ENCODE measurements at regions not wholly inside any gene's neighbourhood (a gene's known extent, or its start where the extent isn't known, plus 50 kb on each side); places are given as distances from the start of the nearest gene placed in this dataset.
"Not testable (repeated sequence)": the region's sequence is repeated elsewhere in the genome, so short reads cannot be mapped to it uniquely, and the experiment has no call there.

DNA sequence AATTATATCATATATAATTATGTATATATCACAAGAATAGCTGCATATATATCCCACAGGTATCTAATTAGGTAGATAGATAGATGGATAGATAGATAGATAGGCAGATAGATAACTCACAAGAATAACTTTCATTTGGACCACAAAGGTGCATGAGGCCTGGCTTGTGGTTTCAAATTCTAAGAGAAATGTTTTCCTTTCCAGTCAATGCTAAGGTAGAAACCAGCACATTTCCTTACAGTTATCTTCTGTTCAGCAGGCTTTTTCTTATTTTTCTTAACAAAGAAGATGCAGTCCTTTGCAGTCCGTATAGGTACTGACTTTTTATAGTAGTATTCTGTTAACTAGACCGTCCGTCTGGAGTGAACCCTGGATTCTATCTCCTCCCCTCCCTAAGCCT lies 152.9 kb upstream of the ANKFN1 start:
- H3K4me1 Mint-ChIP-seq: peaks cover 4% of the 10 kb centered on the region
- no peak for ATAC-seq (ENCODE audit: low read depth)
- POLR2A ChIA-PET: no interaction called here
- H3K27me3 Mint-ChIP-seq: peaks cover 4% of the 10 kb centered on the region
- no peak overlapping the region for H3K4me3 Mint-ChIP-seq
- no peak overlapping the region for H3K27ac Mint-ChIP-seq
- peaks cover 11% of the 10 kb centered on the region for H3K9me3 Mint-ChIP-seq
- no peaks in the 10 kb centered on the region for H3K36me3 Mint-ChIP-seq
- no peak for DNase-seq

GRCh38 chr17:56002656-56003055 lies 150.6 kb upstream of the ANKFN1 start:
- not testable (repeated sequence) for H3K27me3 Mint-ChIP-seq
- H3K9me3 Mint-ChIP-seq: peaks cover 11% of the 10 kb centered on the region

DNA sequence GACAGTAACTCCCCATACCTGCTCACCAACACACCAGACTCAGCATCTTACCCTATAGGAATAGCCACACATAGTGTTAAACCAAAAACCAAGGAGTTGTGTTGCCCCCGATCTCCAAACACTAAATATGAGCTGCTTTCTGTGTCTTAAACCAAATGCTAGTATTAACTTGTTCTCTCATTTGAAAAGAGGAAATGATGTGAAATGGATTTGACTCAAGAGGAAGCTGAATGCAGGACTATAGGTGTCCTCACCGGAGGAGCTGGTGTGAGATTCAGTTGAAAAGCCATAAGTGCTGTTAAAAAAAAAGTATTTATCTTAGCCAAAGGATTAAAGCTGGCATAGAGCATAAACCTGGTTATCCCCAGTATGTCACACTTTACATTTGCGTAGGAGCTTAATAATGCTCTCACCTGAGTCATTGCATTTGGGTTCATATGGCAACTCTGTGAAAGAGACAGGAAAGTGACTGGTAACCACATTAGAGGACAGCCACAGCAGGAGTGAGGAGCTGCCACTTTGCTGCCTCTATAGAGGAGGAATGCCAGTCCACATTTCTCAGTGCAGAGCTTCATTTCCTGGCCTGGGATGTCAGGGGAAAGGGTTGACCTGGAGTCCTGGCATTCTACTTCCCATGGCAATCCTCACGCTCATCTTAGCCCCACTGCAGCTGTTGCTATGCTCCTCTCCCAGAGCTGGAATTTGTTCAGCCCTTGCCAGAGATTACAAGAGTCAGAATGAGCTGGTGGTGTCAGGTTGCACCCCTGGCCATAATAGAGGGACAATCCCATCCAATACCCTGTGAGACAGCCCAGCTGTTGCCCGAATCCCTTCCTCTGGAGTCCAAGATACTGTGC lies 143.3 kb upstream of the ANKFN1 start:
- Mint-ChIP-seq H3K27ac (no peak overlapping the region), H3K9me3 (peaks cover 5% of the 10 kb centered on the region), H3K4me3 (no peak overlapping the region), H3K27me3 (no peaks in the 10 kb centered on the region), H3K36me3 (no peaks in the 10 kb centered on the region), H3K4me1 (peaks cover 8% of the 10 kb centered on the region)
- DNase-seq (no peak), ATAC-seq (ENCODE audit: low read depth) (no peak)
- POLR2A ChIA-PET: no interaction called here

More at GRCh38 chr17:56002656-56003055, 150.6 kb upstream of the ANKFN1 start:
- DNase-seq; H3K4me1 Mint-ChIP-seq; POLR2A ChIA-PET; ATAC-seq (ENCODE audit: low read depth); H3K27ac Mint-ChIP-seq; H3K4me3 Mint-ChIP-seq; H3K36me3 Mint-ChIP-seq: not testable (repeated sequence)

GRCh38 chr17:56011406-56012131 lies 141.7 kb upstream of the ANKFN1 start:
- Mint-ChIP-seq H3K36me3 (no peaks in the 10 kb centered on the region), H3K27ac (no peak overlapping the region), H3K4me1 (peaks cover 8% of the 10 kb centered on the region), H3K27me3 (peaks cover 2% of the 10 kb centered on the region), H3K9me3 (peaks cover 5% of the 10 kb centered on the region), H3K4me3 (no peak overlapping the region)
- no peak for DNase-seq
- ATAC-seq (ENCODE audit: low read depth): no peak
- POLR2A ChIA-PET: no interaction called here

DNA sequence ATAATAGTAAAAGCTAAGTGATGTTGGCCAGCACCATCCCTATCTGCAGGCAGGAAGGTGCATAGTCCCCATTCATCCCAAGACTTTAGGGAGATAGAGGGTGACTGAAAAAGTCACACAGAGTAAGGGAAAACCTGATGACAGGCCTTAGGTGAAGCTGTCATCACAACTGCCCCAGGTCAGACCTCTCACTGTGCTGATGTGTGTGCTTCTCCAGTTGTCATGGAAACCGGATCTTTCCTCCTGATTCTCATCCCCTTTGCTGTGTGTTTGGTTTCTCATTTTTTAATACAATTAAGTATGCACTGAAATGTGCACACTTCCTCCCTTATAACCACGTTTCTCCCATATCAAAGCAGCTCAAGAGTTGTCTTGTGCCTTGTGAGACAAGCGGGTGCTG lies 135.1 kb upstream of the ANKFN1 start:
- H3K4me1 Mint-ChIP-seq: peaks cover 7% of the 10 kb centered on the region
- no peak overlapping the region for H3K4me3 Mint-ChIP-seq
- DNase-seq (no peak), ATAC-seq (ENCODE audit: low read depth) (no peak)
- no peaks in the 10 kb centered on the region for H3K36me3 Mint-ChIP-seq
- peaks cover 6% of the 10 kb centered on the region for H3K9me3 Mint-ChIP-seq
- POLR2A ChIA-PET: no interaction called here
- peaks cover 2% of the 10 kb centered on the region for H3K27me3 Mint-ChIP-seq
- no peak overlapping the region for H3K27ac Mint-ChIP-seq

DNA sequence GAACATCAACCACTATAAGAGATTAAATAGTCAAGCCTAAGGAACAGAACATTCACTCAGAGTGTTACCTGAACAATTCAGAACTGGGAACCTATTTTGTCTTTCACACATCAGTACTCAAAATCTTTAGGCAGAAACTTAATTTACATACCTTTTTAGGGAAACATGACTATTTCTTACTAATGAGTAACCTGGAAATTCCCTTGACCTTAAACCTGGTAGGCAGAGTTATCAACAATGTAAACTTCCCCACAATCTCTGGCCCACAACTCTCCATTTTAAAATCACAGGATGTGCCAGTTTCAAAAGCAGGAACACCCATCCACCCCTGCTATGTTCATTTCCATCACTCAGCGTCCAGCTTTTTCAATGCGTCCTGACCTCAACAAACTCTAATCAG lies 132.9 kb upstream of the ANKFN1 start:
- no peak overlapping the region for H3K4me3 Mint-ChIP-seq
- no peak overlapping the region for H3K27ac Mint-ChIP-seq
- H3K36me3 Mint-ChIP-seq: no peaks in the 10 kb centered on the region
- H3K27me3 Mint-ChIP-seq: peaks cover 2% of the 10 kb centered on the region
- ATAC-seq (ENCODE audit: low read depth): no peak
- DNase-seq: no peak
- H3K9me3 Mint-ChIP-seq: peaks cover 4% of the 10 kb centered on the region
- POLR2A ChIA-PET: no interaction called here
- peaks cover 13% of the 10 kb centered on the region for H3K4me1 Mint-ChIP-seq

GRCh38 chr17:56021681-56022190 lies 131.5 kb upstream of the ANKFN1 start:
- Mint-ChIP-seq H3K27ac (no peak overlapping the region), H3K9me3 (peaks cover 4% of the 10 kb centered on the region), H3K4me3 (no peak overlapping the region), H3K36me3 (no peaks in the 10 kb centered on the region), H3K27me3 (no peaks in the 10 kb centered on the region), H3K4me1 (peaks cover 13% of the 10 kb centered on the region)
- DNase-seq (no peak), ATAC-seq (ENCODE audit: low read depth) (no peak)
- POLR2A ChIA-PET: no interaction called here

DNA sequence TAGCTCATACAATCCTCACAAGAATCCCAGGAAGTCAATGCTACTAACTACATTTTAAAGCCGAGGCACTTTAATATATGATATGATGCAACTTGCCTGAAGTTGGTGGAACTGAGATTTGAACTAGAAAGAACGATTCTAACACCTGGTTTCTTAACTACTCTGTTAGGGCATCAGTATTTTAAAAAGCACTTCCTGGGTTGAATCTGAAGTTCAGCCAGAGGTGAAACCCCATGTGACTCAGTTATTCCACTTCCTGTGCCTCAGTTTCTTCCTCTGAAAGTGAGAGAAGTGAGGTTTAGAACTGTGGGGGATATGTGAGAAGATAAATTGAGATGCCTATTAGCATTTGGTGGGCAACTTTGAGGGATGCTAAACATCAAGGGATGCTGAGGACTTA lies 129.4 kb upstream of the ANKFN1 start:
- POLR2A ChIA-PET: no interaction called here
- Mint-ChIP-seq H3K27ac (no peak overlapping the region), H3K9me3 (peaks cover 4% of the 10 kb centered on the region)

DNA sequence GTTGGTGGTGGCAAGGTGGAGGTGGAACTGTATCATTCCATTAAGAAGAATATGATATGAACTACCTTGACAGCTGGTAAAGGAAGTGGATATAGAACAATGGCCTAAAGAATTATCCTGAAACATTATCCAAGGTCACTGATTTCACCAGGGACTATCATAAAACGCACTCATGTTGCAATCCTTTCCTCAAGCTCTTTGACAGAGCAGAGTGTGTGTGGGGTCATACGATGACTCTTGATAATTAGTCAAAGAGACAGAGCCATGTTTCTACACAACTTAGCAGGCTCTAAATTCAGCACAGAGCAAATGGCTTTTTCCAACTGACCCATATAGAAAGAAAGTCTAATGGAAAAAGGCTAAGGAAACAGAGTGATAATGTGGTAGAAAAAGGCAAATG lies 126.4 kb upstream of the ANKFN1 start:
- H3K27ac Mint-ChIP-seq: no peak overlapping the region
- POLR2A ChIA-PET: no interaction called here
- peaks cover 14% of the 10 kb centered on the region for H3K4me1 Mint-ChIP-seq
- ATAC-seq (ENCODE audit: low read depth): no peak
- no peak for DNase-seq
- H3K9me3 Mint-ChIP-seq: peaks cover 2% of the 10 kb centered on the region
- H3K27me3 Mint-ChIP-seq: peaks cover 2% of the 10 kb centered on the region
- no peak overlapping the region for H3K4me3 Mint-ChIP-seq
- no peaks in the 10 kb centered on the region for H3K36me3 Mint-ChIP-seq

More for the DNA sequence above, 129.4 kb upstream of the ANKFN1 start:
- ATAC-seq (ENCODE audit: low read depth) (no peak), DNase-seq (no peak)
- Mint-ChIP-seq H3K36me3 (no peaks in the 10 kb centered on the region), H3K27me3 (no peaks in the 10 kb centered on the region), H3K4me1 (peaks cover 13% of the 10 kb centered on the region), H3K4me3 (no peak overlapping the region)

DNA sequence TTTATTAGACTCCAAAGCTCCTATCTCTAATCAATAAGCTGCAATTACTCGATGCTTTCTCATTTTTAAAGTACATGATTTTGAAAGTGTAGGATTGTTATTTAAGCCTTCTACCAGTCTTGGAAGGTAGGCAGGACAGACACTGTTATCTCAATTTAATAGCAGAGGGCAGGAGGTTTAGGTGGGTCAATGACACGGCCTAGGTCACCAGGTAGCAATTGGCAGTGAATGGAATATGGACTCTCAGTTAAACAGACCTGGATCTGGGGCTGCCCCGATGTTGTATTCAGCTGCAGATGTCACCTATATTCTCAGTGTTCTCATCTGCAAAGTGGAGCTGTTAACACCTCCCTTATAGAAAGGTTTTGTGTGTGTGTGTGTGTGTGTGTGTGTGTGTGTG lies 124.4 kb upstream of the ANKFN1 start:
- Mint-ChIP-seq H3K4me3 (no peak overlapping the region), H3K27me3 (peaks cover 8% of the 10 kb centered on the region), H3K4me1 (peaks cover 14% of the 10 kb centered on the region), H3K27ac (no peak overlapping the region), H3K36me3 (peaks cover 3% of the 10 kb centered on the region), H3K9me3 (no peaks in the 10 kb centered on the region)
- DNase-seq: no peak
- no peak for ATAC-seq (ENCODE audit: low read depth)
- POLR2A ChIA-PET: no interaction called here

- ATAC-seq (ENCODE audit: low read depth) (no peak), DNase-seq (no peak)
- Mint-ChIP-seq H3K4me3 (no peak overlapping the region), H3K27me3 (peaks cover 12% of the 10 kb centered on the region), H3K9me3 (no peaks in the 10 kb centered on the region), H3K36me3 (peaks cover 3% of the 10 kb centered on the region), H3K4me1 (peaks cover 12% of the 10 kb centered on the region), H3K27ac (no peak overlapping the region)
- POLR2A ChIA-PET: no interaction called here
Observed at GRCh38 chr17:56030009-56030624, 123.2 kb upstream of the ANKFN1 start.

DNA sequence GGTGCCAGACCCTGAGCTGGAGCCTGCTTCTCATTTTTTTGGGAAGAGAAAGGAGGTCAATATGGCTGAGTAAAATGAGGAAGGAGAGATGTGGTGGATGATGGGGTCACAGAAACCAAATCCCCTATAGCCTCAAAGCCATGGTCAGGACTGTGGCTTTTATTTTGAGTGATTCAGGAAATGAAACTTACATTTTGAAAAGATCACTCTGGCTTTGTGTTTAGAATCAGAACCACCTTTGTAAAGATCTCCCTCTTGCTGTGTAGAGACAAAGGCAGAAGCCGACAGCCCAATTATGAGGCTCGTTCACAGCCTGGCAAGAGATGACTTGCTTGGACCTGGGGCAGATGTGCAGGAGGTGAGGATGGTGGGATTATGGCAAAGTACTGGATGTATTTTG lies 121.6 kb upstream of the ANKFN1 start:
- Mint-ChIP-seq H3K36me3 (peaks cover 3% of the 10 kb centered on the region), H3K27me3 (peaks cover 12% of the 10 kb centered on the region), H3K27ac (no peak overlapping the region), H3K9me3 (no peaks in the 10 kb centered on the region), H3K4me3 (no peak overlapping the region), H3K4me1 (peaks cover 12% of the 10 kb centered on the region)
- ATAC-seq (ENCODE audit: low read depth) (no peak), DNase-seq (no peak)
- POLR2A ChIA-PET: no interaction called here

DNA sequence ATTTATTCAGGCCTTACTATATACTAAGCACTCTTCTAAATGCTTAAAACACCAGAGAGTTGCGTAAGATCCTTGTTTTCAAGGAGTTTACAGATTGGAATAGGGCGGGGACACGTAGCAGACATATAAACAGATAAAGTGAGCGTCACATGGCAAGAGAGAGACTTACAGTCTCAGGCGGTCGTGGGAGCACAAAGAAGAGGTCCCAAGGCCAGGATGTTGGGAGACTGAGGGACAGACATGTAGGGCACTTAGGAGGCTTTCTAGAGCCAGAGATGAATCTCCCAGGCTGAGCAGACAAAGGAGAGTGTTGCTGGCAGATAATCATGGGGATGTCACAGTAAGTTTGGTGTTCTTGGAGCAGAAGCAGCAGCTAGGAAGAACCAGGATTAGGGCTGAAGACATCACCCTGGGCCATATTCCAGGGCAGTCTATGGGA lies 119.1 kb upstream of the ANKFN1 start:
- Mint-ChIP-seq H3K36me3 (peaks cover 3% of the 10 kb centered on the region), H3K27me3 (peaks cover 16% of the 10 kb centered on the region), H3K4me3 (no peak overlapping the region), H3K9me3 (no peaks in the 10 kb centered on the region), H3K4me1 (peaks cover 12% of the 10 kb centered on the region), H3K27ac (no peak overlapping the region)
- ATAC-seq (ENCODE audit: low read depth): no peak
- POLR2A ChIA-PET: no interaction called here
- DNase-seq: no peak

All from activated naive CD8-positive, alpha-beta T cell treated with anti-CD3 and anti-CD28 coated beads, Interleukin-2, amount 10 ng/mL, durations not matched to agents 7 days and 5 days (primary cell).